Parathyroid adenoma (tissue), 2 donors: ENCODE measurements at regions not wholly inside any gene's neighbourhood (a gene's known extent, or its start where the extent isn't known, plus 50 kb on each side); places are given as distances from the start of the nearest gene placed in this dataset.

Experiments used
- H2AFZ ChIP-seq: fragments of 300-600 bp; sonication (generic); one replicate; pipeline ENCODE4 v1.7.0; 2017; ENCODE audit warnings: antibody characterized with exemption, mild to moderate bottlenecking
- H3K27ac ChIP-seq: fragments of 300-600 bp; sonication (generic); one replicate; pipeline ENCODE4 v1.7.0; 2017
- H3K27me3 ChIP-seq: fragments of 300-600 bp; sonication (generic); one replicate; pipeline ENCODE4 v1.7.0; 2017; ENCODE audit warnings: low read length; ENCODE audit not compliant: control insufficient read depth, insufficient read depth
- H3K36me3 ChIP-seq: fragments of 300-600 bp; sonication (generic); one replicate; pipeline ENCODE4 v1.7.0; 2017; ENCODE audit warnings: low read length; ENCODE audit not compliant: control insufficient read depth, insufficient read depth
- H3K4me1 ChIP-seq: fragments of 300-600 bp; sonication (generic); one replicate; pipeline ENCODE4 v1.7.0; 2017; ENCODE audit warnings: control low read depth
- H3K4me2 ChIP-seq: fragments of 300-600 bp; sonication (generic); one replicate; pipeline ENCODE4 v1.7.0; 2017; ENCODE audit warnings: low read length
- H3K4me3 ChIP-seq: fragments of 300-600 bp; sonication (generic); one replicate; pipeline ENCODE4 v1.7.0; 2017; ENCODE audit warnings: low read depth, low read length
- H3K79me2 ChIP-seq: fragments of 300-600 bp; sonication (generic); one replicate; pipeline ENCODE4 v1.7.0; 2017; ENCODE audit warnings: control low read depth
- H3K9ac ChIP-seq: fragments of 300-600 bp; sonication (generic); one replicate; pipeline ENCODE4 v1.7.0; 2017; ENCODE audit warnings: mild to moderate bottlenecking
- H3K9me3 ChIP-seq: fragments of 300-600 bp; sonication (generic); one replicate; pipeline ENCODE4 v1.7.0; 2017; ENCODE audit warnings: low read length; ENCODE audit not compliant: control insufficient read depth
- CTCF ChIP-seq: fragments of 300-600 bp; sonication (generic); IDR thresholded peaks from one replicate; pipeline ENCODE4 v1.7.0; 2017; ENCODE audit warnings: antibody characterized with exemption, mild to moderate bottlenecking
- donor health status: primary hyperparathyroidism.

- H2AFZ ChIP-seq = no peak overlapping the region
- no peak overlapping the region for H3K4me2 ChIP-seq
- TF ChIP-seq CTCF = no peak
- no peak overlapping the region for H3K9ac ChIP-seq
- no peaks in the 10 kb centered on the region for H3K4me1 ChIP-seq
- H3K79me2 ChIP-seq = no peaks in the 10 kb centered on the region
- H3K36me3 ChIP-seq = no peaks in the 10 kb centered on the region
- H3K27me3 ChIP-seq = no peaks in the 10 kb centered on the region
- H3K9me3 ChIP-seq = no peaks in the 10 kb centered on the region
- no peak overlapping the region for H3K27ac ChIP-seq
- no peak overlapping the region for H3K4me3 ChIP-seq
Measured at GRCh38 chr1:25006770-25007169, 76.7 kb upstream of the RUNX3 start.

- Histone ChIP-seq H3K27ac (no peak overlapping the region), H3K9ac (no peak overlapping the region), H3K79me2 (no peaks in the 10 kb centered on the region), H3K4me3 (no peak overlapping the region), H3K27me3 (no peaks in the 10 kb centered on the region), H2AFZ (no peak overlapping the region), H3K4me1 (no peaks in the 10 kb centered on the region), H3K4me2 (no peak overlapping the region), H3K9me3 (no peaks in the 10 kb centered on the region), H3K36me3 (no peaks in the 10 kb centered on the region)
- no peak for TF ChIP-seq CTCF
Measured at GRCh38 chr1:25004355-25004754, 74.3 kb upstream of the RUNX3 start.

- Histone ChIP-seq H3K4me3 (no peak overlapping the region), H3K79me2 (no peaks in the 10 kb centered on the region), H3K4me1 (no peaks in the 10 kb centered on the region), H3K9me3 (no peaks in the 10 kb centered on the region), H2AFZ (no peak overlapping the region), H3K9ac (no peak overlapping the region), H3K27me3 (no peaks in the 10 kb centered on the region), H3K36me3 (no peaks in the 10 kb centered on the region), H3K27ac (no peak overlapping the region), H3K4me2 (no peak overlapping the region)
- no peak for TF ChIP-seq CTCF
Measured at GRCh38 chr1:25003457-25004190, 73.5 kb upstream of the RUNX3 start.

- Histone ChIP-seq H3K27ac (no peak overlapping the region), H3K79me2 (no peaks in the 10 kb centered on the region), H3K4me2 (no peak overlapping the region), H2AFZ (no peak overlapping the region), H3K27me3 (no peaks in the 10 kb centered on the region), H3K4me1 (no peaks in the 10 kb centered on the region), H3K9me3 (no peaks in the 10 kb centered on the region), H3K9ac (no peak overlapping the region), H3K36me3 (no peaks in the 10 kb centered on the region), H3K4me3 (no peak overlapping the region)
- TF ChIP-seq CTCF = no peak
Measured at GRCh38 chr1:25003000-25003399, 72.9 kb upstream of the RUNX3 start.
